OCI-LY3 (cell line): ENCODE measurements at regions not wholly inside any gene's neighbourhood (a gene's known extent, or its start where the extent isn't known, plus 50 kb on each side); places are given as distances from the start of the nearest gene placed in this dataset.
"Not testable (repeated sequence)": the region's sequence is repeated elsewhere in the genome, so short reads cannot be mapped to it uniquely, and the experiment has no call there.

Experiments
- H2AFZ ChIP-seq: fragments of 200-600, 300-600 bp; shearing (Covaris generic); 2 replicates; pipeline ENCODE4 v1.6.0; 2014; ENCODE audit warnings: antibody characterized with exemption, low read depth, low read length
- H3K27ac ChIP-seq: fragments of 200-600, 300-600 bp; sonication (generic); 2 replicates; pipeline ENCODE4 v1.5.1; 2014; ENCODE audit warnings: mild to moderate bottlenecking, low read length, moderate library complexity, mixed read lengths
- H3K27me3 ChIP-seq: fragments of 200-600, 300-600 bp; sonication (generic); 2 replicates; pipeline ENCODE4 v1.6.1; 2014; ENCODE audit warnings: low read depth, low read length, mixed read lengths
- H3K36me3 ChIP-seq: fragments of 200-600, 300-600 bp; sonication (generic); replicated peaks from 2 replicates; pipeline ENCODE3; 2014; ENCODE audit warnings: low read depth, low read length, mixed read lengths
- H3K4me1 ChIP-seq: fragments of 300-600, 200-600 bp; sonication (generic); 2 replicates; pipeline ENCODE4 v1.6.1; 2014; ENCODE audit warnings: low read length, mixed read lengths
- H3K4me2 ChIP-seq: fragments of 200-600, 300-600 bp; sonication (generic); 2 replicates; pipeline ENCODE4 v1.6.1; 2014; ENCODE audit warnings: low read length, mixed read lengths
- H3K4me3 ChIP-seq: fragments of 300-600, 200-600 bp; sonication (generic); 2 replicates; pipeline ENCODE4 v1.5.1; 2014; ENCODE audit warnings: antibody characterized with exemption, mild to moderate bottlenecking, low read length, moderate library complexity
- H3K79me2 ChIP-seq: fragments of 300-600, 200-600 bp; shearing (Covaris generic); 2 replicates; pipeline ENCODE4 v1.6.1; 2014; ENCODE audit warnings: mild to moderate bottlenecking, low read length, mixed read lengths
- H3K9ac ChIP-seq: fragments of 300-600, 200-600 bp; shearing (Covaris generic); 2 replicates; pipeline ENCODE4 v1.6.0; 2014; ENCODE audit warnings: mild to moderate bottlenecking, low read length, moderate library complexity
- H3K9me3 ChIP-seq: fragments of 200-600, 300-600 bp; shearing (Covaris generic); 2 replicates; pipeline ENCODE4 v1.6.1; 2014; ENCODE audit warnings: low read length, mixed read lengths; ENCODE audit not compliant: insufficient read depth
- H4K20me1 ChIP-seq: fragments of 200-600, 300-600 bp; sonication (generic); 2 replicates; pipeline ENCODE4 v1.6.1; 2016; ENCODE audit warnings: low read length, mixed read lengths; ENCODE audit not compliant: insufficient read depth
- CTCF ChIP-seq: fragments of 200-600, 300-600 bp; sonication (generic); IDR thresholded peaks from 2 replicates; pipeline ENCODE4 v1.5.1; 2014; ENCODE audit warnings: antibody characterized with exemption, low read length, low read depth
- EZH2phosphoT487 ChIP-seq: fragments of 200-600 bp; shearing (Covaris generic); IDR thresholded peaks from 2 replicates; pipeline ENCODE4 v1.6.1; 2018; ENCODE audit warnings: antibody characterized with exemption, mixed run types, low read depth

- Histone ChIP-seq H2AFZ (no peak overlapping the region), H3K9me3 (no peaks in the 10 kb centered on the region), H3K79me2 (no peaks in the 10 kb centered on the region), H3K4me1 (no peaks in the 10 kb centered on the region), H3K27ac (no peak overlapping the region), H3K9ac (no peak overlapping the region), H3K36me3 (no peaks in the 10 kb centered on the region), H4K20me1 (no peaks in the 10 kb centered on the region), H3K4me3 (no peak overlapping the region), H3K4me2 (no peak overlapping the region), H3K27me3 (no peaks in the 10 kb centered on the region)
- TF ChIP-seq CTCF = no peak
- TF ChIP-seq EZH2phosphoT487 = no peak
Observed at GRCh38 chr4:117900832-117901231, 133.5 kb upstream of the NDST3 start.

GRCh38 chr4:117907646-117908045, 126.6 kb upstream of the NDST3 start:
- H3K9me3 ChIP-seq = no peaks in the 10 kb centered on the region
- no peaks in the 10 kb centered on the region for H4K20me1 ChIP-seq
- H3K9ac ChIP-seq = no peak overlapping the region
- H2AFZ ChIP-seq = no peak overlapping the region
- H3K27me3 ChIP-seq = no peaks in the 10 kb centered on the region
- H3K4me2 ChIP-seq = no peak overlapping the region
- H3K36me3 ChIP-seq = no peaks in the 10 kb centered on the region
- no peak overlapping the region for H3K4me3 ChIP-seq
- no peaks in the 10 kb centered on the region for H3K79me2 ChIP-seq
- H3K27ac ChIP-seq = no peak overlapping the region
- no peaks in the 10 kb centered on the region for H3K4me1 ChIP-seq
- TF ChIP-seq CTCF = no peak
- TF ChIP-seq EZH2phosphoT487 = no peak

GRCh38 chr4:117908306-117909207, 125.7 kb upstream of the NDST3 start:
- Histone ChIP-seq H3K4me2 (no peak overlapping the region), H3K36me3 (no peaks in the 10 kb centered on the region), H3K4me3 (no peak overlapping the region), H2AFZ (no peak overlapping the region), H3K9ac (no peak overlapping the region), H3K4me1 (no peaks in the 10 kb centered on the region), H4K20me1 (no peaks in the 10 kb centered on the region), H3K27ac (no peak overlapping the region), H3K9me3 (no peaks in the 10 kb centered on the region), H3K27me3 (no peaks in the 10 kb centered on the region), H3K79me2 (no peaks in the 10 kb centered on the region)
- TF ChIP-seq EZH2phosphoT487 (no peak), CTCF (no peak)

GRCh38 chr4:117916728-117917127, 117.6 kb upstream of the NDST3 start:
- Histone ChIP-seq H3K9me3 (no peaks in the 10 kb centered on the region), H3K4me2 (no peak overlapping the region), H3K27ac (no peak overlapping the region), H2AFZ (no peak overlapping the region), H3K4me1 (no peaks in the 10 kb centered on the region), H3K9ac (no peak overlapping the region), H3K79me2 (no peaks in the 10 kb centered on the region), H3K36me3 (no peaks in the 10 kb centered on the region), H3K4me3 (no peak overlapping the region), H3K27me3 (no peaks in the 10 kb centered on the region), H4K20me1 (no peaks in the 10 kb centered on the region)
- no peak for TF ChIP-seq EZH2phosphoT487
- no peak for TF ChIP-seq CTCF

GRCh38 chr4:117922311-117922710, 112.0 kb upstream of the NDST3 start:
- H4K20me1 ChIP-seq, H2AFZ ChIP-seq, H3K27me3 ChIP-seq, H3K4me2 ChIP-seq, H3K27ac ChIP-seq, H3K9ac ChIP-seq, H3K36me3 ChIP-seq, H3K4me1 ChIP-seq, H3K9me3 ChIP-seq, H3K79me2 ChIP-seq, H3K4me3 ChIP-seq: not testable (repeated sequence)

- not testable (repeated sequence) for H3K4me1 ChIP-seq, H3K27me3 ChIP-seq, H3K36me3 ChIP-seq, H2AFZ ChIP-seq, H4K20me1 ChIP-seq, H3K4me3 ChIP-seq, H3K79me2 ChIP-seq, H3K4me2 ChIP-seq, H3K27ac ChIP-seq, H3K9me3 ChIP-seq, H3K9ac ChIP-seq
Observed at GRCh38 chr4:117927823-117928222, 106.5 kb upstream of the NDST3 start.
